GM21515 (cell line): ENCODE measurements at regions not wholly inside any gene's neighbourhood (a gene's known extent, or its start where the extent isn't known, plus 50 kb on each side); places are given as distances from the start of the nearest gene placed in this dataset.

Experiments used
- ATAC-seq: cut with Tn5 transposase; IDR thresholded peaks from one replicate; pipeline ENCODE4 v1.9.1; 2021; ENCODE audit not compliant: unreplicated experiment

DNA sequence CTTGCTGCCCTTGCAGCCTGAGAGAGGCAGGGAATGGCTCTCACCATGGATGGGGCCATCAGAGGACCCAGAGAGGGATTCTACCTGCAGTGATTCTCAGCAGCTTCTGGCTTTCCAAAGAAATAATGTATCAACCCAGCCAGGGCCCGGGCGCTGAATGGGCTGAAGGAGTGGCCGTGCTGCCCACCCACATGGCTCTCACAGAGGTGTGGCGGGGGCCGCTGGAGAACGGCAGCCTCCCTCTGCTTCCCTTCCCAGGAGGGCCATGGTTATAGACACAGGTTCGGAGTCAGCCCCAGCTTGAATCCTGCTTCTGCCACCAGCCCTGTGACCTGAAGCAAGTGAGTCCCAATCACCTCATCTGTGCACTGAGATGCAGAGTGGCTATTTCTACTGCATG lies 82.7 kb downstream of the THAP12 start:
- no peak for ATAC-seq

DNA sequence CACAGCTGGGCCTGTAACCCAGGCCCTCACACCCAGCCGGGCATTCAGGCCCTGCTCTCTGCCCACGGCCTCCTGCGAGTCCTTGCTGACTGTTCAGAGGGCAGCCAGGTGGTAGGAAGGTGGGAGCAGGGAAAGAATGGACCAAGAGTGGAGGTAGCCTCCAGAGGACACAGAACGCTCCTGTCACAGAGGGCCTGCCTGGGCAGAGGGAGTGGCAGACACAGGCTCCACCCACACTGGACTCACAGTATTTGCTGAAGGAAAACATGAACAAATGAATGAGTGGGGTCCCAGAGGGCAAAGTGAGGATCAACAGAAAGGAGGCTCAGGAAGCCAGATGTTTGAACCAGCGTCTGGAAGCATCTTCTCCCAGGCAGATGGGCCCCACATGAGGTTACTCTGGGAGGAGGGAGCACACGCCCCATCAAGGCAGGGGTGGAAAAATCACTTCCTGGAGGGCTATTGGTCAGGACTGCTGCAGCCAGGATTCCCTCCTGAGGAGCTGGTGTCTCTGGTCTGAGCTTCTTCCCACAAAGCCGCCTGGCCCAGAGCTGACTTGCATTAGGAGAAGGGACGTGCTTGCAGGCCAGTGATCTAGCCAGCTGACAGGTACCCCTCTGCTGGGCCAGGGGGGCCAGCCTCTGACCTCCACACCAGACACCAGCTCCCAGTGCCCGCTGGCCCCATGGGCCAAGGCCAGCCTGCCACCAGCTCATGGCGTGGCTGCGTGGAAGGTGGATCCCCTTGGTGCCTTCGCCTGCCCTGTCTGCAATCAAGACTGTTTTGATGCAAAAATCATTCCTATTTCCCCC lies 84.0 kb downstream of the THAP12 start:
- no peak for ATAC-seq

DNA sequence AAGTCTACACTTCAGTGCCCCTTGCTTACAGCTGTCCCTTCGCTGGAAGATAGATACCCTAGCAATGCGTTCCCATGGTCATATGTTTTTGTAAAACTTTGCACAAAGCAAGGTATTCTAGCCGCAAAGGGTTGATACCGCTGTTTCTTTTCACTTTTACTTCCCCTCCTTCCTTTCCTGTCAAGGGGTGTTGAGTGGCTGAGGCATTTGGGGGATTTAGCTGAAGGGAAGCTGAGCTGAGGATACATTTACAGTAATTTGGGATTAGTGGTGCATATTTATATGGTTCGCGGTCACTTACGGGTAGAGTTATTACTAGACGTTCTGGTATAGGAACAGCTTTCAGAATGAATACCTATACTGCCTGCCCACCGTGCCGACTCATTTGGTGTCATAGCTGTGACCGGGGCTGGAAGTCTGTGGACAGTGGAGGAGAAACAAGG lies 86.9 kb upstream of the WNT11 start:
- ATAC-seq = peak; percentile 49

DNA sequence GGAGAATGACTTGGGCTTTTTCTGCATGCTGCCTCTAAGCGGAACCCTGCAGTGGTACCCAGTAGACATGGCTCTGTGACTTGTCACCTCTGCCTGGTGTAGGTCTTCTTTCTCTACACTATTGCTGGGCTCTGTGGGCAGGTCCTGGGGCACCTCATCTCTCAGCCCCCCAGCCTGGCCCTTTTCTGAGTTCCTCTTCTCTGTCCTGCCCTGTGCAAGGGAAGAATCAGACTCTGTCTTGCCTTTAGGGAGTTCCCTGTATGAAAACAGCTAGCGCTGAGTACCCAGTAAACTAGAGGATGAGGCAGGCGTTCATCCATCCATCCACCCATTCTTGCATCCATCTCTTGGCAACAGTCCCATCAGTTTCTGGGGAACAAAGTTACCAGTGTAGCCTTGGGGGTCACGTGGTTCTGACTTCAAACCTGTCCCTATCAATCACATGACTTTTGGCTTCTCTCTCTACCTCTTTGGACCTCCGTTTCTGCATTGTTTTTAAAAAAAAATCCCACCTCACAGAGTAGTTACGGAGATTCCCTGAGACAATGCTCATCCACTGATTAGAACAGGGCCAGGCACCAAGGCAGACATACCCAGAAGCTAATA lies 86.4 kb upstream of the WNT11 start:
- ATAC-seq = peak; percentile 5

DNA sequence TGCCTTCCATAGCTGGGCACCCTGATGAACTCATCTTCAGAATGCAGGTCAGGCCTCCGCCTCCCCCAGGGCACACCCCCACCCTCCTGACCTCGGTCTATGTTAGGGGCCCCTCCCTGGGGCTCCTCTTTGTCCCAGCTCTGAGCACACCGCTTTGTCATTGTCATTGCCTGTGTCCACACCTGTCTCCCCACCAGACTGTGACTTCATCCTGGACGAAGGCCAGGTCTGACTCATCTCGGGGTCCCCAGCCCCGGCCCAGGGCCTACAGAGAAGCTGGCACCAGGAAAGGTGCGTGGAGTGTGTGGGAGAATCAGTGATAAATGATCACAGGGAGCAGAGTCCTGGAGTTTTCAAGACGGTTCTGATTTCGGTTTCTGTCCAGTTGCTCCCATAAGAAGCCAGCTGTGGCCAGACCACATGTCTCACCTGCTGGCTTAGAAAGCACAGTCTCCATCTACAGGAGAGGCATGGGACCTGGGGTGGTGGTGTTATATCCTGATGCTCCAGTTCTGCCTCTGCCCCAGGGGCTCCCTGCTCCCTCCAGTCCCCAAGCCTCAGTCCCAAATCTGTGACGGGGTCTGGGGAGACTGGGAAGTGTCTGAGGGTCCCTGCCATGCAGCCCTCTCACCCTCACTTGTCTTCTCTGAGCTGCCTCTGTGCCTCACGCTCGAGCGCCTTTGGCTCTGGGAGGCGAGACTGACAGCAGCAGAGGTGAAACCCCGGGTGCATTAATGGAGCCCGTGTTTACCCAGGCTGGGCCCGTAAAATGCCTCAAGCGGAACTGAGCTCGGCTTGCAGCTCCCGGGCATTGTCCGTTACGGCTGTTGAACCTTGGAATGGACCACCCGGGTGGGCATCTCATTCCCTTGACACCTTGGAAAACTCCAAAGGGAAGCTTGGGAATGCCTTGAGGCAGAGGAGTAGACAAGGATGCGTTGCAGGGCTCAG lies 85.5 kb upstream of the WNT11 start:
- ATAC-seq = no peak

DNA sequence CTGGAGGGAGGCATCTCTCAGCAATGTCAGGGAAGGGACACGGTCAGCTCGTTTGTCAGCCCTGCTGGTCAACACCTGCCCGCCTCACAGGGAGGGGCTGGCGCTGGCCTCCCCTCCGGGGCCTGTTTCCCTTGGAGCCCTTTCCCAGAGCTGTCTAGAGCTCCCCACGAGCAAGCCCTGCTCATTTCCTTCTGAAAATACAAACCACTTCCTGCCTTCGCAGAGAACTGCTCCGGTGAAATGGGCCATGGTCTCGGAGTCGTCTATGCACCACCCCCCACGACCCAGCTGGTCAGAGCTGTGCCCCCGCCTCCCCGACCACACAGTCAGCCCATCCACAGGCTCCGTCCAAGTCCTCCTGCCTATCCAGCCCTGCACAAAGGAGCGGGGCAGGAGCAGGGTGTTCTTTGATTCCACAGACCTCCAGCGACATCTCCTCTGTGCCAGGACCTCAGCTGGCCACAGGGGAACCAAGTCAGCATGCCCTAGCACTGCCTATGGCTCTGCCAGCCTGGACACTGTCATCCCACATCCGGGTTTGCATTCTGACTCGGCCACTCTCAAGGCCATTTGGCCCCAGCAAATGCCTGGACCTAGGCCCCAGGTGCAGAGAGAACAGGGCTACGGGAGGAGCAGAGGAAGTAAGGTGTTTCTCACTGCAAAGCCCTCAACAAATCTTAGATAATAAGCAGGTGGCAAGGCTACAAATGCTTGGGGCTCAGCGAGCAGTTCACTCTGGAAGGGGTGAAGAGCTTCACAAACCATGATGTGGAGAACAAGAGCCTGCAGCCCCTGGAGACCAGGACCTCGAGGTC lies 82.1 kb upstream of the WNT11 start:
- ATAC-seq = no peak

DNA sequence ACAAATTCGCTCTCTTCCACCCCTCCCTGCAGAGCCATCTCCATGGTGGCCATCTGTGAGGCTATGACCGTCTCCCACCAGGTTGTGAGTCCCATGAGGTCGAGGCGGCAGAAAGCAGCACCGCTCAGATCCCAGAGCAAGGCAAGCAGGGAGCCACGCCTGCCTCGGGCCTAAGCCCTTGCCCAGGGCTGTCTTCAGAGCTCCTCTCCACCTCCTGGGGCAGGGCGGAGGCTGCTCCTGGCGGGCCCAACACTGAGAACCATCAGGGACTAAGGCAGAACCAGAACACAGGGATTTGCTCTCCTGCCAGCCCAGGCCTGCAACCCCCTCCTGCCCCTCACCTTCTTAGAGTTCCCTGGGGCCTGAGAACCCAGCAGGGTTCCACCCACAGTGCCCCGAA lies 80.9 kb upstream of the WNT11 start:
- ATAC-seq = no peak

DNA sequence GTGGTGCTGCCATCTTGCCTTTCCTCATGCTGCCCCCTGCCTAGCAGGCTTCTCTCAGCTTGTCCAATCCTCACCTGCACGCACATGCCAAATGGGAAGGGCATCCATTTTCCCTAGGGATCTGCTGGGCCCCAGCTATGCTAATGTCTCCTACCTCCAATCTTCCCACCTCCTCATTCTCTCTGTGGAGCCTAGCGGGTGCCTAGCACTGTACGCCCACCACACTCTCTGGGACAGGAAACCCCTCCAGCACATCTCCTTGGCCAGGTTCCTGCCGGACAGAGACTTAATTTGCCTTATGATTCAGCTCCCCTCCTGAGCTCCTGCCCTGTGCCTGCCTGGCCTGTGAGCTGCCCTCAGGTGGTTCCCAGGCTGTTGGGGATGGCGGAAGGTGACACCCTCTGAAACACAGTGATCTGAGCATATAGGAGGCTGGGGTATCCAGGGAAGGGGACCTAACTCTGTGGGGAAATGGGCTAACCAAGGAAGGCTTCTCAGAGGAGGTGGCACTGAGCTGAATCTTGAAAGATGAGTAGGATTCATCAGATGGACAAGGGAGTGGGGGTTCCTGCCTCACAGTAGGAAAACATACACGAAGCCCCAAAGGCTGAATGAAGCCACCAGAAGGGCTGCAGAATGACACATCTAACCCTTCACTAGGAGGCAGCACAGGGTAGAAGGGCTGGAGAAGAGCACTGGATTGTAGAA lies 79.2 kb upstream of the WNT11 start:
- ATAC-seq = no peak

DNA sequence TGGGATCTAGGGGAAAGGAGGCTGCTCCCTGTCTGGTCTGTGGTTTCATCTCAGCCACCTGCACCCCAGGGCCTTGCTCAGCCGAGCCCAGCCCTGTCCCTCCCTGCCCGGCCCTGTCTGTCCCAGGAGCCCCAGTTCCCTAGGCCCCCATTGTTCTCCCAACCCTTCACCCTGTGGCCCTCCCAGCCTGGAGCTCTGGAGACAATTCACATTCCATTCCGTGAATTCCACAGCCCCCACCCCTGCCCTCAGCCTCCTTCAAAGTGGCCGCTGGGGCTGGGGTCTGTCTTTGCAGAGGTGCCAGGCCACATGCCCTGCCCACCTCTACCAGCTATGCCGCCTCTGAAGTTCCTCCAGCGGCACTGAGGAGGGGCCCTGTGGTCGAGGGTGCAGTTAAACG lies 77.9 kb upstream of the WNT11 start:
- ATAC-seq = no peak

DNA sequence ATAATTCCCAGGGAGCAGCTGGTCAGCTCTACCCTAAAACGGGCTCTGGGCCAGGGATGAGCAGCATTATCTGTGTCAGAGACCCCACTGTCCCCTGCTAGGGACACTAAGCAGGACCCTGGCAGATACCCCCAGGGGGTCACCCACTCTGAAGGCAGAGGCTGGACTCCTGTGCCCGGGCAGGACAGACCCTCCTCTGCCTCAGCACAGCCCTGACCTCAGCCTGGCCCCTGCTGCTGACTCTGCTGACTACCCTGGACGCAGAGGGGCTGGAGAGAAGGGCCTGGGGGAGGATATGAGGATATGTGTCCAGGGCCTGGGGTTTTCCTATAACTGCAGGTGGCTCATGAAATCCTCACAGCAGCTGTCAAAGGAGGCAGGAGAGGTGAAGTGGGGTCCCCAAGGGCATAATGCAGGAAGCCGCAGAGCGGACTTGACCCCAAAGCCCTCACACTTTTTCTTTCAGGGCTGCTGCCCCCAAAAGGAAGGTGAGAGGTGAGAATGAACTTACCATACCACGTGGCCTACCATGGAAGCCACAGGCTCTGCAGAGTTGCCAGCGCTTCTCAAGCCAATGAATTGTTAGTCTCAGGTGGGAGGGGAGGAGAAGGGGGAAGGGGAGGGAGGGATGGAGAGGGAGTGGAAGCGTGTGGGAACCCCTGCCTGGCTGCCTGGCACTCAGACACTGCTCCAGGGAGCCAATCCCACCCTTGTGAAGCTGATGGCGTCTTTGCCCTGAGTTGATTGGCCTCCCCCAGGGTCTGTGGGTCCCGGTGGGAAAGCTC lies 76.7 kb upstream of the WNT11 start:
- no peak for ATAC-seq

DNA sequence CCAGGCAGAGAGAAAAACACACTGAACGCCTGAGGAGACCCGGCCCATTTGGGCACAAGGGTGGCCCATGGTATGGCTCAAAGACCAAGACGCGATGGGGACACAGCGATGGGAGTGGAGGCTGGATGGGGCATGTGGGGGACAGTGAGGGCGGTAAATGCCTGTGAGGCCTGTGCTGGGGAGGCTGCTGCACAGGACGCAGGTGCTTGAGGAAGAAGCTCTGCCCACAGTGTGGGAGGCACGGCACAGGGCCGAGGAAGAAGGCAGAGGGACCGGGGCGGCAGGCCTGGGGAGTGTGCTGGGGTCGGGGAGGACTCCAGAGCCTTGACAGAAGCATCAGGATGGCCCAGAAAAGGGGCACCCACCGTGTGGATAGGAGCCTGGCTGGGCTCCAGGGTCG lies 75.9 kb upstream of the WNT11 start:
- no peak for ATAC-seq

DNA sequence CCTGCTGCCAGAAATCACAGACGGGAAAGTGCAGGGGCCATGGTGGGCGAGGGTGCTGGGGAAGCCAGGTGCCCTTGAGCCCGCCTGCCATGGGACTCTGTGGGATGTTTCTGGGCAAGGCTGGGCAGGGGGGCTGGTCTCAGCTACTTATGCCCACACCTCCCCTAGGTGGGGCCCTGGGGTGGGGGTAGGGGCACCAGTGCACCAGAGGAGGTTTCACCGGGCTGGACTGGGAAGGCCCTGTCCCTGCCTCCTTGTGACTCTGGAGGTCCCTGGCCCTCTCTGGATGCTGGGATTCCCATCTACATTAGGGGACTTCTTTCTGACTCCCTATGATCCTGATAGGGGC lies 75.2 kb upstream of the WNT11 start:
- ATAC-seq = no peak

DNA sequence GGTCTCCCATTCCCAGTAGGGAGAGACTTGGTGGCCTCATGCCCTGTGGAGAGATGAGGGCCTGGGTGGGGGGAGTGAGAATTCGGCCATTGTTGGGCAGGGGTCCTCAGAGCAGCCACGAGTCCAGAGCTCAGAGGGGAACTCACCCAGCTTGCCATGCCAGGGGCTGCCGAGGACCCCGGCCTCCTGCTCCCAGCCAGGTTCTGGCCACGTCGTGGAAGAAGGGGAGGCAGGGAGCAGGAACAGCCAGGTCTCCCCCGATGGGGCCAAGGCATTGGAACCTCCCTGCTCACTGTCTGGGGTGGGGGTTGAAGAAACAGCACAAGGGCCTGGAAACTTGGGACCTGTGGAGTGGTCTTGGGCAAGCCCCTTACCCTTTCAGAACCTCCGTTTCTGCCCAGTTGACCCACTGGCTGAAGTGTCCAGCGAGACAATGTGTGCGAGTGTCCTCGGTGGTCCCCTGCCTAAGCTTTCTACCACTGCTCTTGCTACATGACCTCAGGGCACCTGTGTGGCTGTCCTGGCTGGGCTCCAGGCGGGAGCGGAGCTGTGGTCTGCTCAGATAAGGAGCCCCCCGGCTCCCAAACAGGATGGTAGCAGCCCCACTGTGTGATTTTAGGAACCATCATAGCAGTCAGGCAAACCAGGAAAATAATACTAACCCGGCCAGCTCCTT lies 74.7 kb upstream of the WNT11 start:
- no peak for ATAC-seq

DNA sequence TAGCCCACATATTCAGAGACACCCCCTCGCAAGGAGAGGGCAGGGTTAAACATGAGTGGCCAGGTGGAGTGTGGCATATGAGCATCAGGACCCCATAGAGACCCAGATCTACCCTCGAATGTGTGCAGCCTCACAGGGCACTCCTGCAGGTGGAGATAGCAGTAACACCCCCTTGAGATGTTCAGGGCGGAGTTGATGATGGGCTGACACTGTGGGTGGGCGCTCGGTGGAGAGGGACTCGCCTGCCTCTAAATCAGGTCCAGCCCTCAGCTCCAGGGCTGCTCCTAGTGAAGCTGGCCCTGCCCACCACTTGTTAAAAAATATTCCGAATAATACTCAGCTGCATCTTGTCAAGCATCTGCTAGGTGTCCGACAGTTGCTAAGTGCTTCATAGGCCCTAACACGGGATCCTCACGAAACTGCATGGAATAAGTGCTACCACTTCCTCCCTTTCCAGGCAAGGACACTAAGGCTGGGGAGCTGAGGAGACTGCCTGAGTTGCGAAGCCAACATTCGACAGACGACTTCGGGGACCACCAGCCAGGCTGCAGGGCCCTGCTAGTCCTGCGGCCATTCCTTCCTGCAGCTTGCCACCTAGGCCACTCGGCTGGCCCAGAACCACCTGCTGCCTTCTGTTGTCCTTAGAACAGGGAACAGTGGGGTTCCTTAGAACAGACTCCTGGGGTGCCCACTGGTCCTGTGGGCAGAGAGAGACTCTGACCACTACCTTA lies 74.0 kb upstream of the WNT11 start:
- no peak for ATAC-seq

DNA sequence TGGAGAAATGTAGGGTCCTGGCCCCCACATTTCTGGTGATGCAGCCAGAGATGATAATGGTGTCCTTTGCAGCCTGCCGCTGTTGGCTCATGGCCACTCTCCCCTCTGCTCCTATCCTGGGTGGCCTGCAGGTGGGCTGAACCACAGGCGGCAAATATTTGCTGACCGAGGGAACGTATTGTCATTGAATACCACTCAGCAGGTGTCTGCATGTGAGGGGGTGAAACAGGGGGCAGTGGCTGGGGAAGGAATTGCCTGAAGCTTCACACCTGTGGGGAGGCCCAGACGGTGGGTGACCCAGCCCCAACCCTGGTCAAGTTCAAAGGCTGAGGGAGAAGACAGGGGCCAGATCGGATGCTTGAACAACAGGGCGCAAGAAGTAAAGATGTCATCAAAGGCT lies 73.3 kb upstream of the WNT11 start:
- ATAC-seq = no peak

DNA sequence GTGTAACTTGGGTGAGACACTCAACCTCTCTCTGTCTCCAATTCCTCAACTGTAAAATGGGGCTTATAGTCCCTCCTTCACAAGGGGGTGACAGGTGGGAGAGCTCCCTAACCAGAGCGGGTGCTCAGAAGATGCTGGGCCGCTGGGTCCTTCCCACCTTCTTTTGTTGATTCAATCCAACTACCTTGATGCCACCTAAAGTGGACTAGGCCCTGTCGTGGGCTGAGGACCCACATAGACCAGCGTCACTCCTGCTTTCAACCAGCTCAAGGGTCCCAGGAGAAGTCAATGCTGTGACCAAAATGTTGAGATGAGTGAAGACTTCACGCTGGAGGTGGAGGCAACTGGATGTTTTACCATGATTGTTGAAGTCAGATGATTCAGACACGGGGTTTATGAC lies 72.7 kb upstream of the WNT11 start:
- ATAC-seq = no peak

DNA sequence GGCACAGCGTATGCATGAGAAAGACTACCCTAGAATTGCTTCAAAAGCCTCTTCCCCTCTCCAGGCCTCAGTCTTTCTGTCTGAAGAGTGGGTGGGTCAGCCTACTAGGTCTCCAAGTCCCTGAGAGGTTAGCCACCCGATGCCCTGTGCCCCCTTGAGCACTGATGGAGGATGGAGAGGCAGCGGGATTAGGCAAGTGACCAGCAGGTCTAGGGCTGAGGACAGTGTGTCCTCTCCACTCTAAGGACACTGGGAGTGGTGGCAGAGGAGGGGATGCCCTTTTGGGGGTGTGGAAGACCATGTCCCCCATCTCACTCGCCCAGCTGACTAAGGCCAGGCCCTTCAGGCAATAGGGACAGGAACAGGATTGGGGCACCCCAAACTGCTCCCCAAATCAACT lies 72.2 kb upstream of the WNT11 start:
- ATAC-seq = no peak
